HG03064 (cell line): ENCODE measurements at regions not wholly inside any gene's neighbourhood (a gene's known extent, or its start where the extent isn't known, plus 50 kb on each side); places are given as distances from the start of the nearest gene placed in this dataset.
"Not testable (repeated sequence)": the region's sequence is repeated elsewhere in the genome, so short reads cannot be mapped to it uniquely, and the experiment has no call there.

Experiments used
- ATAC-seq: cut with Tn5 transposase; IDR thresholded peaks from one replicate; pipeline ENCODE4 v1.9.1; 2021; ENCODE audit warnings: low read depth; ENCODE audit not compliant: unreplicated experiment

DNA sequence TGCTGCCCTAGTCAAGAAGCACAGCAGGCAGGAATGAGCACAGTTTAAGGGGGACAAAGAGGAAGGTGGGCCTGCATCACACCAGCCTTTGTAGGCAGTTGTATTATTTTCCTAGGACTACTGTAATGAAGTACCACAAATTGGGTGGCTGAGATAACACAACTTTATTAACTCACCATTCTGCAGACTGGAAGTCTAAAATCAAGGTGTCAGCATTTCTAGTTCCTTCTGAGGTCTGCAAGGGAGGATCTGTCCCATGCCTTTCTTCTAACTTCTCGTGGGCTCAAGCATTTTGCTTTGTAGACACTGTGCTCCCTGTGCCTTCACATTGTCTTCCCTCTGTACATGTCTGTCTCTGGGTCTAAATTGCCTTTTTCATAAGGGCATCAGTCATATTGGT, 488.5 kb upstream of the JARID2 start:
- no peak for ATAC-seq

GRCh38 chr6:14758421-14759081, 487.3 kb upstream of the JARID2 start:
- ATAC-seq = no peak

DNA sequence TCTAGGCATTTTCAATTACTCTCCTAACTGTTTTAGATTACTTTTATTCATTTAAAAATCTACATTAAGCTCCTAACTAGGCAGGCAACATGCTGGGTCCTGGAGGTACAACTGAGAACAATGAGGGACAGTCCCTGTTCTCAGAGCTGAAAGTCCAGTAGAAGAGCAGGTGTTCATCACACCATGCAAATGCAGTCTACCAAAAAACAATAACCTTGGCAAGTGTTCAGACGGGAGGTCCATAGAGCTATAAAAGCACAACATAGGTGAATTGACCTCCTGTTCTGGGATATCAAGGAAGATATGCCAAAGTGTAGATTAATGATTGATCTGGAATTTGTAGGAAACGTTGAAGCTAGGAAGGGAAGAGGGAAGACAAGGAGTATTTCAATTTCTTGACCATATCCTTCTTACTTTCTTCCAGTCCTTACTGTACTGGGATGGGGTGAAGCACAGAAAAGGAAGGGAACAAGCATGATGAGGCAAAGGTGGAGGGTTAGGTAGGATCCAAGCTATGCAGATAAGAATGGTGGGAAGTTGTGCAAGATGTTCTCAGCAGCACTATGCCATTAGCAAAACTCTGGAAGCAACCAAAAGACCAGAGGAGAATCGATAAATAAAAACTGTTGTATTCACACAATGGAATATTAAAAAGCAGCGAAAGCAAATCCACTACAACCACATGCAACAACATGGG, 485.7 kb upstream of the JARID2 start:
- ATAC-seq = no peak

DNA sequence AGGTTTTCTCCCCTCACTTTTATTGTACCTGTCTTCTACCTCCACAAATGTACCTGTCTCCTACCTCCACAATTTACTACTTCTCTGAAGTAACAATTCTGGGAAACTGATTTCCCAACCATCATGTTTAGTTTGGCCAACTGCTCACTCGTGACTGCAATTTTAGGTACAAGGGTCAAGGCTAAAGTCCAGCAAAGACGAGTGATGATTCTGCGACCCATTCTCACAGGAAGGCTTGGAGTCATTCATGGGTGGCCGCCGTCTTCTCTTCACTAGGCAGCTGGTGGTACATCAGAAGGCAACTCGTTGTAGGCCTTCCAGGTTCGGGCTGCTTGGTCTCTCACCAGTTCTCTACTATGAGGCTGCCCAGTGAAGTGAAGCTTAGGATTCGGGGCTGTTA, 483.8 kb upstream of the JARID2 start:
- ATAC-seq = no peak

DNA sequence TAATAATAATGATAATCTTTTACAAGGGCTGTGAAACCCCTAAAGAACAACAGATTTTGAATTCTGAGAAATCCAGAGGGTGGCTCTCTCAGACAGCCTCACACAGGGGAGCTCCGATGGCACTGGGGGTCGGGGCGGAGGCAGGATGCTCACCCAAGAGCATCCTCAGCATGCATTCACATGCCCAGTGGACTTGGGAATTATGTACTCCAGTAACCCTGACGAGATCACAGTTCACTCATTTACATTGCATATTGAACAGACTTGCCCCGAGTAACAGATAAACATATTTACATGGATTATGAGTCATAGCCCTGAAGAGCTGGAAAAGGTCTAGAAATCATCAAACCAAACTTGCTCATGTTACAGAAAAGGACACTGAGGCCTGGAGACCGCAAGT, 482.7 kb upstream of the JARID2 start:
- ATAC-seq = no peak

GRCh38 chr6:14763616-14764015, 482.3 kb upstream of the JARID2 start:
- no peak for ATAC-seq

- ATAC-seq = no peak
Observed at GRCh38 chr6:14765106-14765505, 480.8 kb upstream of the JARID2 start.

DNA sequence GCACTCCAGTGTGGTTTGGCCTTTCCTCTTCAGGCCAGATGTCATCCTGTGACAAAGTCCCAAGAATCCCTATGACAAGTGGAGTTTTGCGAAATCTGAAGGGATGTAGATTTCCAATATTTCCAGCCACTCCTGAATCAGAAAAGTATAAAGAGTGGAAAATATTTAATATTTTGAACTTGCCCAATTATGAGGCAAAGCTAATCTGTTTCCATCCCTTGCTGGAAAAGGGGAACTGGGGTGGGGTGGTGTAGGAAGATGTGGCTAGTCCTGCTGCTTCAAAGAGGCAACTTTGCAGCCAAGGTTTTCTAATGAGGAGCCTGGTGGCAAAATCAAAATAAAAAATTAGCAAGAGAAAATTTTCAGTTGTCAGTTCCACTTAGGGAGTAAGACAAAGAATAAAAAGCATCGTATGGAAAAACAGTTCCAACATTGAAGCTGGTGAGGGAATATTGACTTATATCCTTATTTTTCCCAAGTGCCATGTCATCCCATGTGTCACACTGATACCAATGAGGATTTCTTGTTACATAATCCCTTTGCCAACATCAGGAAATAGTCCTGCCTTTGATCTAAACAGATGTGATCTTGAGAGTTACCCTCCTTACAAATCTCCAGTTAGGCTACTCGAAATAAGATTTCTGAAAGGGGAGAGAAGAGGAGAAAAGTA, 480.0 kb upstream of the JARID2 start:
- no peak for ATAC-seq

GRCh38 chr6:14766391-14766994, 479.4 kb upstream of the JARID2 start:
- ATAC-seq = no peak

DNA sequence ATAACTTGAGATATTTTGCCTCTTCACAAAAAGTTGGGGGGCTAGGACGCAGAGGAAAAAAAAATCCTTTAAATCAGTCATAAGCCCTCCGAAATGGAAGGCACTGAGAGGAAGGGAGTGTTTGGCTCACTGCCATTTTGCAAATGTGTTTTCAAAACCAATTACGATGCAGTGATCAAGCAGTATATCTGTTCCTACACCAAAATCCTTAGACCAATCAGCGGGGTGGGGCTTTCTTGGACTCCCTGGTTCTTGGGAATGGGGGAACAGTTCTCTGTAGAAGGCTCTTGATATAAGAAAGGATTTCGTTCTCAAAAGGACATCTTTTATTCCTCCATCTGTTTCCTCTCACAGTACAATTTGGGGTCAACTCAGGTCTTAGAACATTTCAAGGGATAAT, 478.6 kb upstream of the JARID2 start:
- ATAC-seq = no peak

DNA sequence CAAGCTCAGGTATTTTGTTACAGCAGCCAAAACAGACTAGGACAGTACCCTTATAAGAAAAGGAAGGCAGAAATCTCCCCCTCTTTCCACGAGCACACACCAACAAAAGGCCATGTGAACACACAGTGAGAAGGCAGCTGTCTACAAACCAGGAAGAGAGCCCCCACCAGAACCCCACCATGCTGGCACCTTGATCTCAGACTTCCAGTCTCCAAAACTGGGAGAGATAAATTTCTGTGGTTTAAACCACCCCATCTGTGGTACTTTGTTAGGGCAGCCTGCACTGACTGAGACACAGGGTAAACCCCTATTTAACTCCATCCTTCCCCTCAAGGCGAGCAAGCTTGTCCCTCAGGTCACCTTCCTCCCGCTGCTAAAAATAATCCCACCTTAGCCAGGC, 475.8 kb upstream of the JARID2 start:
- no peak for ATAC-seq

DNA sequence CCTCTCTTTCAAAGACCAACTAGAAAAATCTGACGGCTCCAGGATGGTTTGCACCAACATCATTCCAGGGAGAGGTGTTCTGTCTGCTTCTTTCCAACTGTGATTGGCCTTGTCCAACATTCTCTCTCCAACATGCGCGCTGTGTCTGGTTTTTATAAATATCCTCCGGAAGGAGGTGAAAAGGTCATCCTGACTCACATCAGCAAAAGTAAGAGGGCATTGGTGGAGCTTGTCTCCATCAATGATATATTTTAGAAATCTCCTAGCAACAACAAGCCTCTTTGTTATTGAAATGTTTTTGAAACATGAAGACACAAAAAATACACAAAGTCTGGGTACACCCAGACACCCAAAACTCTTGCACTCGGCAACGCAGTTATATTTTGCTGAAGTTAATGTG, 475.3 kb upstream of the JARID2 start:
- no peak for ATAC-seq

- no peak for ATAC-seq
Observed at GRCh38 chr6:14771016-14771415, 474.9 kb upstream of the JARID2 start.

- no peak for ATAC-seq
Observed at GRCh38 chr6:14772188-14772587, 473.7 kb upstream of the JARID2 start.

DNA sequence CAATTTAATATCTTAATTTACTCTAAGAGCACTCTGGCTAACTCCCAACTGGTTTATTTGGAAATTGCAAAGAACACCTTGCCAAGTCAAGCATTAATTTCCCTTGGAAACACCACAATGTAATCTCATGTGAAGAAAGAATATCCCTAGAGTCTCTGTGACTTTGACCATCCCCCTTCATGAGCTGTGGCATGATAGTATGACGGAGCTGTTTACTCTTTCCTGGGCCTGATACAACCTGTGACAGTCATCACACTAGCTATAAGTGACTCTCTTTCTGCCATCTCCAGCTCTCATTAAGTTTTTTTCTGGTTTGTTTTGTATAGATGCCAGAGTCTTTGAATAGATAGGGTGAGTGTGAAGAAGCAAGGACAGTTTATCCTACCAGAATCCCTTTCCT, 470.3 kb upstream of the JARID2 start:
- no peak for ATAC-seq

DNA sequence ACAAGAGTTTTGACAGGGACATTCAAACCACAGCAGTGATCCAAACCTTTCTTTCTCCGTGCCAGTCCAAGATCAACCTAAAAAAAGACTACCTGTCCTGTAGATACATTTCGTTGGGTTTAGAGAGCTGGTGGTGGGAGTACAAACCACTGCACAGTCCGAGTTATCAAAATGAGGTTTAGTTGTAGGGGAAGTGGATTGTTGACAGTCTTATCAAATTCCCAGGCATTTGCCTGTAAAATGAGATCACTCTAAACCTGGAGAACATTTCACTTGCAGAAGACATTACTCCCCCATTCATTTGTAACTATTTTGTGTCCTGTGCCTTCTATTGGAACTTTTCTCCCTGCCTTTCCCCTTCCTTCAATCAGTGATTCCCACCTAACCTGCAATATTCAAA, 469.6 kb upstream of the JARID2 start:
- no peak for ATAC-seq

GRCh38 chr6:14781772-14782525, 463.9 kb upstream of the JARID2 start:
- no peak for ATAC-seq

- ATAC-seq = not testable (repeated sequence)
Observed at GRCh38 chr6:14782921-14783464, 462.9 kb upstream of the JARID2 start.

DNA sequence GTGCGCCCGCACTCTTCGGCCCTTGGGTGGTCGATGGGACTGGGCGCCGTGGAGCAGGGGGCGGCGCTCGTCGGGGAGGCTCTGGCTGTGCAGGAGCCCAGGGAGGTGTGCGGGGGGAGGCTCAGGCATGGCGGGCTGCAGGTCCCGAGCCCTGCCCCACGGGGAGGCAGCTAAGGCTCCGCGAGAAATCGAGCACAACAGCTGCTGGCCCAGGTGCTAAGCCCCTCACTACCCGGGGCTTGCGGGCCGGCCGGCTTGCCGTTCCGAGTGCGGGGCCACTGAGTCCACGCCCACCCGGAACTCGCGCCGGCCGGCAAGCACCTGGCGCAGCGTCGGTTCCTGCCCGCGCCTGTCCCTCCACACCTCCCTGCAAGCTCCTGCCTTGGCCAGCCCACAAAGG, 462.3 kb upstream of the JARID2 start:
- ATAC-seq = no peak
